BLaER1 treated with 17β-estradiol and CSF1 and Interleukin-3, amounts not matched to agents 10 nM and 100 nM (cell line): ENCODE measurements at regions not wholly inside any gene's neighbourhood (a gene's known extent, or its start where the extent isn't known, plus 50 kb on each side); places are given as distances from the start of the nearest gene placed in this dataset.

Source experiments
- H3K27ac ChIP-seq, 11 experiments: shearing (Covaris generic); formaldehyde crosslinking; 2 replicates each; pipeline ENCODE4 v1.8.1; 2022
- H3K27me3 ChIP-seq, 11 experiments: shearing (Covaris generic); formaldehyde crosslinking; 2 replicates each; pipeline ENCODE4 v1.8.1; 2022
- H3K36me3 ChIP-seq, 11 experiments: shearing (Covaris generic); formaldehyde crosslinking; 2 replicates each; pipeline ENCODE4 v1.8.1; 2022
- H3K4me1 ChIP-seq, 10 experiments: shearing (Covaris generic); formaldehyde crosslinking; 2 replicates each; pipeline ENCODE4 v1.8.1; 2022
- H3K4me2 ChIP-seq, 11 experiments: shearing (Covaris generic); formaldehyde crosslinking; 2 replicates each; pipeline ENCODE4 v1.8.1; 2022
- H3K4me3 ChIP-seq, 10 experiments: shearing (Covaris generic); formaldehyde crosslinking; 2 replicates each; pipeline ENCODE4 v1.8.1; 2022
- H3K9ac ChIP-seq, 11 experiments: shearing (Covaris generic); formaldehyde crosslinking; 2 replicates each; pipeline ENCODE4 v1.8.1; 2022
- H3K9me3 ChIP-seq, 11 experiments: shearing (Covaris generic); formaldehyde crosslinking; replicated peaks in 1 of 11; 2 replicates each; pipeline ENCODE4 v1.8.1; 2022
- H4K20me1 ChIP-seq, 11 experiments: shearing (Covaris generic); formaldehyde crosslinking; 2 replicates each; pipeline ENCODE4 v1.8.1; 2022
- Cebpa-rat ChIP-seq, 11 experiments: shearing (Covaris generic); IDR thresholded peaks; 2 replicates each; pipeline ENCODE4 v1.8.1; 2022

DNA sequence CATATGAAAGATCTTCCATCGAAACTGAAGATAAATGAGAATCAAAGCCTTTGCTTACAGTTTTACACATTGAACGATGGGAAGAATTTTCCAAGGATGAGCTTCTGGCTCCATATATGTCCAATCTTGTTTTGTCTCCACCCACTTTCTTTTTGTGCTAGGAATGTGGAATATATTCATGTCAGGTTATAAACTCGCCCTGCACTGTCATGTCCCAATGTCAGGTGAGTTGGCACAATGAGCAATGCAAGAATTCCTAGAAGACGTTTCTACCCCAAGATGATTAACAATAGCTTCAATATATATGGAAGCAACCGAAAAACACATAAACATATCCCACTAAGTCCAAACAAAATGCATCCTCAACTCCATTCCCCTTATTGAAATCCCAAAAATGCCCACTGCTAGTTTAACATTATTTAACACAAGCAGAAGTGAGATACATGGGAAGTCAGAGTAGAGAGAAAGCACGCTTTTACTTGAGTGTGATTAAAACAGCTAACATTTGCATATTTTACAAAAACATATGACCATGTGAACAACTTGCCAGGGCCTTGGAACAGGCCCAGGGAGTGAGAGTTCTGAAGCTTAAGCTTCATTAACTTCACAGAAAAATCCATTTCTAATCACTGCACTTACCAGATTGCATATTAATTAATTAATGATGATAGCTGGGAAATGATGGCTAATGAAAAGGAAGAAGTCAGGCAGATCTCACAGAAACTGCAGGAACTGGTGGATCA, 233.9 kb downstream of the GXYLT1 start:
- Histone ChIP-seq H3K36me3 (no peaks in the 10 kb centered on the region), H4K20me1 (no peaks in the 10 kb centered on the region), H3K27me3 (no peaks in the 10 kb centered on the region), H3K4me2 (no peak overlapping the region), H3K9me3 (peaks cover 0 to 6% (median 0%) of the 10 kb centered on the region in 11 experiments; a peak in 1 of 22 replicates), H3K9ac (no peak overlapping the region), H3K4me3 (no peak overlapping the region), H3K4me1 (no peaks in the 10 kb centered on the region), H3K27ac (no peak overlapping the region)
- TF ChIP-seq Cebpa-rat (IDR thresholded peaks at IDR 0.05), result no peak

DNA sequence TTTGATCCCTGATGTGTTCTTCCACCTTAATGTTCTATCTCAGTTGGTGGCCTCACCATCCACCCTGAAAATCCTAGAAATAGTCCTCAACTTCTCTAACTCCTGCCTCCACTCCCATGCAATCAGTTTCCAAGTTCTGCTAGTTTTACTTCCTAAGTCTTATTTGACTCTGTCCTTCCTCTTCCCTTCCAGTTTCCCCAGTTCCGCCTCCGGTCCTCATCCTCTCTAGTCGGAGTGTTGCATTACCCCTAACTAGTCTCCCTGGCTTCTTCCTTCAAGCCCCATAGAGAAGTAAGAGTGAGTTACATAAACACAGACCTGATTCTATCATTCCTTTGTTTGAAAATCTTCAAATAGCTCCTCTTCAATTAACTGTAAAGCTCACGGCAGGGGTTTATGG, 236.5 kb downstream of the GXYLT1 start:
- H4K20me1 ChIP-seq, result no peaks in the 10 kb centered on the region
- no peak overlapping the region for H3K9ac ChIP-seq
- no peak overlapping the region for H3K27ac ChIP-seq
- no peaks in the 10 kb centered on the region for H3K36me3 ChIP-seq
- H3K4me3 ChIP-seq, result no peak overlapping the region
- no peaks in the 10 kb centered on the region for H3K27me3 ChIP-seq
- H3K4me2 ChIP-seq, result no peak overlapping the region
- H3K9me3 ChIP-seq, result no peaks in the 10 kb centered on the region
- no peak for TF ChIP-seq Cebpa-rat (IDR thresholded peaks at IDR 0.05)
- H3K4me1 ChIP-seq, result no peaks in the 10 kb centered on the region

DNA sequence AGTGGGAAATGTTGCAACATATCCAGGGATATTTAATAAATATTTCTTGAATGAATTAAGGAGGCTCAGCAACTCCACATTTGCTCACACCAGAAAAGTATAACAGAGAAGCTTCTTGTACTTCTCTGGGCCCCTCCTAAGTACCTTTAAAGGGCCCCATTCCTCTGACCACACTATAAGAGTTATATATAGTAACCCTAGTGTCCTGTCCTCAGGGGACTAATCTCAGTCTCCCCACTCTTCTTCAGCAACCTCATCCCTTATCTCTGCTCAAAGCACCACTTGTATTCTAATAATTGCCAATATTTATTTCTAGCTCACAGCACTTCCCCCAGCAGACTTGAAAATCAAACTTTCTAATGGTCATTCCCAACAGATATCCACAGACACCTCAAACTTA, 237.1 kb downstream of the GXYLT1 start:
- Histone ChIP-seq H4K20me1 (no peaks in the 10 kb centered on the region), H3K4me3 (no peak overlapping the region), H3K27ac (no peak overlapping the region), H3K9ac (no peak overlapping the region), H3K27me3 (no peaks in the 10 kb centered on the region), H3K4me2 (no peak overlapping the region), H3K9me3 (no peaks in the 10 kb centered on the region), H3K36me3 (no peaks in the 10 kb centered on the region), H3K4me1 (no peaks in the 10 kb centered on the region)
- TF ChIP-seq Cebpa-rat (IDR thresholded peaks at IDR 0.05), result no peak

DNA sequence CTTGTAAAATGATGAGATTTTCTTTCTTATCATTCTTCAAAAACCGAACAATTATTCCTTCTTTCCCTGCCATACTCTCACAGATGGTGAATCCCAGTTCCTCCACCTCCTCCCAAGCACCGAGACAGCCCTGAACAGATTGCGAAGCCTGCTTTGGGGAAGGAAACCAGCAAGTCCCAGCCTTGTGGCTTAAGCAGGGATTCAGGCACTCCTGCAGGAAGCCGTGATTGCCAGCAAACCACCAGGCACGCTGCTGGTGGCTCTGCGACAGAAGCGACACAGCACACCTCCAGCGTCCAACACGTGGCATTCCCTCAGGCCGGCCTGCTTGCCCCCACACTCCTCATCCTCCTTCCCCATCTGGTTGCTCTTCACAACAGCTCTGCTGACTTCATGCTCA, 237.7 kb downstream of the GXYLT1 start:
- no peaks in the 10 kb centered on the region for H3K36me3 ChIP-seq
- no peak overlapping the region for H3K9ac ChIP-seq
- H3K27ac ChIP-seq, result no peak overlapping the region
- H3K4me3 ChIP-seq, result no peak overlapping the region
- no peaks in the 10 kb centered on the region for H3K27me3 ChIP-seq
- no peaks in the 10 kb centered on the region for H3K4me1 ChIP-seq
- H4K20me1 ChIP-seq, result no peaks in the 10 kb centered on the region
- H3K9me3 ChIP-seq, result no peaks in the 10 kb centered on the region
- no peak overlapping the region for H3K4me2 ChIP-seq
- no peak for TF ChIP-seq Cebpa-rat (IDR thresholded peaks at IDR 0.05)

DNA sequence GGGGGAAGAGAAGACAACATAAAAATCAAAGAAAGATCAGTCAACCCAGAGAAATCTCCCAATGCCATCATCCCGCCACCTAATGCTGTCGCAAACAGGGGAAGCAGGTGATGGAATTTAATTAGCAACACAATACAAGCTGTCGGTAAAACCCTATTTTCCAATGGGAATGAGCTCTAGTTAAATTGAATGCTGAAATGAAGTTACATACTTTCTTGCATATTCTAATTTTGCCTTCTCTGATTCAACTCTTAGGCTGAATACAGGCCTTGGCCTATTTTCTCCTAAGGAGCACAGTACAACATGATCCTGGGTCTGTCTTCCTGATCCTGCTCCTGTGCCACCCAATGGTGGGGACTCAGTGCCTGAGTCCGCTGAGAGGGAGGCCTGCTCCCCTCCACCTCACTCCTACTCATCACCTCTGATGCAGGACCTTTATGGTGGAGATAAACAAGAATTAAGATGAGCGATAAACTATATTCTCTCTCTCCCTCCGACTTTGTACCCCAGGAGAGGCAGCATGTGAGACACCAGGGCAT, 238.8 kb downstream of the GXYLT1 start:
- TF ChIP-seq Cebpa-rat (IDR thresholded peaks at IDR 0.05), result no peak
- H3K36me3 ChIP-seq, result no peaks in the 10 kb centered on the region
- no peak overlapping the region for H3K27ac ChIP-seq

DNA sequence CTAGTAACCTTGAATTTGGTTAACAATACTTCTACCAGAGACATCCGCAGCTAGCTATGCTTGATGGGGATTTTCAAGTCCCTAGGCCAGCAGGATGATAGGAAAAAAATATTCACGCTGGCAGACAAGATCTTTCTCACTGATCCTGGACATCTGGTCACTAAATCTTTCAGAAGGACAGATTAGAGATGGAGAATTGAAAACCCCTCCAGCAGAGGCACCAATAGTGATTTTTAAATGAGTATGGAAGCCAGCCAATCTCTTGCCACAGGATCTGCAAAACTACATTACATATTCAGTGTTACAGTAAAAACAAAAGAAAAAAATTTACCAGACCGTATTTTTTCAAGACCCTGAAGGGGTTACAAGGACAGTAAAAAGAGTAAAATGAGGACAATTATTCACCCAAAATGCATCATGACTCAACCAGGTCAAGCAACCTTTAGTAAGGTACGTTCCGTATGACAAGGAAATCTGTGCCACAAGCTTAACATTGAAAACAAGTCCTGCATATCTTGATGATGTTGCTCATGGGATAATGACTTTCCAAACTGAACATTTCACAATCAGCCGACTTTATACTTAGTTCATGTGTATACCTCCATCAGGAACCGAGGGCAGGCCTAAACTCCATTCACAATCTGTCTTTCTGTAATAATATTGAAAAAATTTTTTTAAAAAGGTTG, 239.5 kb downstream of the GXYLT1 start:
- no peak overlapping the region for H3K27ac ChIP-seq
- no peak overlapping the region for H3K4me3 ChIP-seq
- H3K9me3 ChIP-seq, result no peaks in the 10 kb centered on the region
- no peaks in the 10 kb centered on the region for H4K20me1 ChIP-seq
- H3K4me1 ChIP-seq, result no peaks in the 10 kb centered on the region
- no peak overlapping the region for H3K9ac ChIP-seq
- H3K27me3 ChIP-seq, result no peaks in the 10 kb centered on the region
- no peak for TF ChIP-seq Cebpa-rat (IDR thresholded peaks at IDR 0.05)
- no peaks in the 10 kb centered on the region for H3K36me3 ChIP-seq
- no peak overlapping the region for H3K4me2 ChIP-seq

More for the DNA sequence above, 238.8 kb downstream of the GXYLT1 start:
- Histone ChIP-seq H3K4me2 (no peak overlapping the region), H3K9ac (no peak overlapping the region), H3K9me3 (no peaks in the 10 kb centered on the region), H4K20me1 (no peaks in the 10 kb centered on the region), H3K27me3 (no peaks in the 10 kb centered on the region), H3K4me1 (no peaks in the 10 kb centered on the region), H3K4me3 (no peak overlapping the region)

DNA sequence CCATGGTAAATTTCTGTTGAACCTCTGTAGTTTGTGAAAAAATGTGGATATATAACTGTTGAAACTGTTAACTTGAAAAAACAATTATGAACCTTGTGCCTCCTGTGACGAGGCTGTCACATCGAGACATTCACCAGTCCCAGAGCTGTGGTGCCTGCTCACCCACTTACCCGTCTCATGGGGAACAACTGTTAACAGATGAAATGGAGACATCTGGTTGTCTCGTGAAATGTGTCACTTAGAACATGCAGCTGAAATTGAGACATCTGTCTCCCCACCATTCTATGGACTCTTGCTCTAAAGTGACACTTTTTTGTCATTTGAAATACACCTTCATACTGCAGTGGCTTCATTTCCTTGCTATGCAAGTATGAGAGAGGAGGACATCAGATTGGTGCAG, 240.6 kb downstream of the GXYLT1 start:
- Histone ChIP-seq H3K4me3 (no peak overlapping the region), H3K4me2 (no peak overlapping the region), H3K4me1 (no peaks in the 10 kb centered on the region), H4K20me1 (no peaks in the 10 kb centered on the region), H3K9ac (no peak overlapping the region), H3K9me3 (no peaks in the 10 kb centered on the region), H3K27ac (no peak overlapping the region), H3K36me3 (no peaks in the 10 kb centered on the region), H3K27me3 (no peaks in the 10 kb centered on the region)
- TF ChIP-seq Cebpa-rat (IDR thresholded peaks at IDR 0.05), result no peak

DNA sequence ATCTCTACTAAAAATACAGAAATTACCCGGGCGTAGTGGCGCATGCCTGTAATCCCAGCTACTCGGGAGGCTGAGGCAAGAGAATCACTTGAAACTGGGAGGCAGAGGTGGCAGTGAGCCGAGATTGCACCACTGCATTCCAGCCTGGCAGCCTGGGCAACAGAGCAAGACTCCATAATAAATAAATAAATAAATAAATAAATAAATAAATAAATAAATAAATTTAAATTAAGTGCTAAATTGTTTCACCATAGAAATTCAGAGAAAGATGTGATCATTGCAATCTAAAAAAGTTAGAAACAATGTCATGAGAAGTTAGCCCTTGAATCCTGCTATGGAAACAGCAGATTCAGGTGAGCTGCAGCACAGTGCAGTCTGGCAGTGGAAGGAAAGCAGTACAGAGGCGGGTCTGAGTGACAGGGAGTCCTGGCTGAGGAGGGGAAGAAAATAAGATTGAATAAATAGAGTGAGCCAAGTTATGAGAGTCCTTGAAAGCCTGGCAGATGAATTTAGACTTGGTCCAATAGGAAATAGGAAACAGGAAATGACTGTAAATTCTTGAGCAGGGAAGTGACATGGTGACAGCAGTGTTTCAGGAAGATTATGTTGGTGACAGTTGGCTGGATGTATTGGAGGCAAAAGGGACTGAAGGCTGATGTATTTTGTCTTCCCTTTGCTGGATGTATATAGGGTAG, 241.5 kb downstream of the GXYLT1 start:
- no peaks in the 10 kb centered on the region for H3K4me1 ChIP-seq
- H3K27me3 ChIP-seq, result no peaks in the 10 kb centered on the region
- no peaks in the 10 kb centered on the region for H4K20me1 ChIP-seq
- H3K27ac ChIP-seq, result no peak overlapping the region
- no peaks in the 10 kb centered on the region for H3K36me3 ChIP-seq
- 0 out of 22 replicates have a peak, but pooled peaks cover 0 to under 1% (median 0%) of the 10 kb centered on the region in 11 experiments for H3K9me3 ChIP-seq
- no peak for TF ChIP-seq Cebpa-rat (IDR thresholded peaks at IDR 0.05)
- no peak overlapping the region for H3K4me2 ChIP-seq
- no peak overlapping the region for H3K9ac ChIP-seq
- H3K4me3 ChIP-seq, result no peak overlapping the region

DNA sequence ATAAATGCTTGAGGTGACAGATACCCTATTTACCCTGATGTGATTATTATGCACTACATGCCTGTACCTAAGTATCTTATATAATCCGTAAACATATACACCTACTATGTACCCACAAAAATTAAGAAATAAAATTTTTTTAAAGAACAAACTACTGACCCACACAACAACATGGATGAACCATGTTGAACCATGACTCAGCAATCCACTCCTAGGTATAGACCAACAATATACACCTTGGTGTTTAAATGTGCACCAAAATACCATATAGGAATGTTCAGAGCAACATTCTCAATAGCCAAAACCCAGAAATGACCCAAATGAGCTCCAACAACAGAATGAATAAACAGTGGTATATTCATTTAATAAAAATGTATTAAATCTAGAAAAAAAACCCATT, 245.1 kb downstream of the GXYLT1 start:
- Histone ChIP-seq H3K9me3 (peaks cover 0 to 5% (median 0%) of the 10 kb centered on the region in 11 experiments; a peak in 1 of 22 replicates), H3K9ac (no peak overlapping the region), H4K20me1 (no peaks in the 10 kb centered on the region), H3K4me3 (no peak overlapping the region), H3K4me2 (no peak overlapping the region), H3K36me3 (no peaks in the 10 kb centered on the region), H3K27me3 (no peaks in the 10 kb centered on the region), H3K4me1 (no peaks in the 10 kb centered on the region), H3K27ac (no peak overlapping the region)
- no peak for TF ChIP-seq Cebpa-rat (IDR thresholded peaks at IDR 0.05)
